ENCODE measurements at regions not wholly inside any gene's neighbourhood (a gene's known extent, or its start where the extent isn't known, plus 50 kb on each side); places are given as distances from the start of the nearest gene placed in this dataset.

- Histone ChIP-seq H3K27me3 (ENCODE audit: insufficient read depth, poor library complexity, severe bottlenecking) (no peaks in the 10 kb centered on the region), H3K27ac (replicated peaks) (no peak overlapping the region), H3K4me3 (replicated peaks; ENCODE audit: insufficient read depth, low read length) (no peak overlapping the region)
- no peak for DNase-seq (ENCODE audit: low read depth in 1 of 2, low spot score in 1 of 2)
- TF ChIP-seq GABPA (IDR thresholded peaks at IDR 0.05; ENCODE audit: low read depth) (no peak), SPI1 (IDR thresholded peaks at IDR 0.05; ENCODE audit: borderline replicate concordance, low read depth) (no peak), REST (IDR thresholded peaks at IDR 0.05; ENCODE audit: insufficient replicate concordance, low read depth) (no peak), CTCF (IDR thresholded peaks at IDR 0.05; ENCODE audit: insufficient read depth, low read length) (no peak), POLR2AphosphoS5 (IDR thresholded peaks at IDR 0.05; ENCODE audit: low read depth) (no peak)
Observed at GRCh38 chr2:153388246-153388645, 90.3 kb downstream of the RPRM start.

- Histone ChIP-seq H3K4me3 (replicated peaks; ENCODE audit: insufficient read depth, low read length) (no peak overlapping the region), H3K27ac (replicated peaks) (no peak overlapping the region), H3K27me3 (ENCODE audit: insufficient read depth, poor library complexity, severe bottlenecking) (no peaks in the 10 kb centered on the region)
- DNase-seq (ENCODE audit: low read depth in 1 of 2, low spot score in 1 of 2) = no peak
- TF ChIP-seq CTCF (IDR thresholded peaks at IDR 0.05; ENCODE audit: insufficient read depth, low read length) (no peak), REST (IDR thresholded peaks at IDR 0.05; ENCODE audit: insufficient replicate concordance, low read depth) (no peak), SPI1 (IDR thresholded peaks at IDR 0.05; ENCODE audit: borderline replicate concordance, low read depth) (no peak), POLR2AphosphoS5 (IDR thresholded peaks at IDR 0.05; ENCODE audit: low read depth) (no peak), GABPA (IDR thresholded peaks at IDR 0.05; ENCODE audit: low read depth) (no peak)
Observed at GRCh38 chr2:153387203-153387602, 91.4 kb downstream of the RPRM start.

GRCh38 chr2:153386481-153386897 is 92.1 kb downstream of the RPRM start:
- no peak overlapping the region for H3K27ac ChIP-seq (replicated peaks)
- no peak for DNase-seq (ENCODE audit: low read depth in 1 of 2, low spot score in 1 of 2)
- no peak overlapping the region for H3K4me3 ChIP-seq (replicated peaks; ENCODE audit: insufficient read depth, low read length)

GRCh38 chr2:153373510-153374279 is 104.9 kb downstream of the RPRM start:
- Histone ChIP-seq H3K27me3 (ENCODE audit: insufficient read depth, poor library complexity, severe bottlenecking) (no peaks in the 10 kb centered on the region), H3K27ac (replicated peaks) (no peak overlapping the region), H3K4me3 (replicated peaks; ENCODE audit: insufficient read depth, low read length) (no peak overlapping the region)
- TF ChIP-seq GABPA (IDR thresholded peaks at IDR 0.05; ENCODE audit: low read depth) (no peak), REST (IDR thresholded peaks at IDR 0.05; ENCODE audit: insufficient replicate concordance, low read depth) (no peak), SPI1 (IDR thresholded peaks at IDR 0.05; ENCODE audit: borderline replicate concordance, low read depth) (no peak), CTCF (IDR thresholded peaks at IDR 0.05; ENCODE audit: insufficient read depth, low read length) (no peak), POLR2AphosphoS5 (IDR thresholded peaks at IDR 0.05; ENCODE audit: low read depth) (no peak)
- no peak for DNase-seq (ENCODE audit: low read depth in 1 of 2, low spot score in 1 of 2)

More at GRCh38 chr2:153386481-153386897, 92.1 kb downstream of the RPRM start:
- H3K27me3 ChIP-seq (ENCODE audit: insufficient read depth, poor library complexity, severe bottlenecking) = no peaks in the 10 kb centered on the region
- no peak for TF ChIP-seq SPI1 (IDR thresholded peaks at IDR 0.05; ENCODE audit: borderline replicate concordance, low read depth)

Measured in HL-60 (cell line).